HG03571 (cell line): ENCODE measurements at regions not wholly inside any gene's neighbourhood (a gene's known extent, or its start where the extent isn't known, plus 50 kb on each side); places are given as distances from the start of the nearest gene placed in this dataset.
"Not testable (repeated sequence)": the region's sequence is repeated elsewhere in the genome, so short reads cannot be mapped to it uniquely, and the experiment has no call there.

ENCODE experiments used
- ATAC-seq: cut with Tn5 transposase; IDR thresholded peaks from one replicate; pipeline ENCODE4 v1.9.1; 2021; ENCODE audit not compliant: unreplicated experiment

DNA sequence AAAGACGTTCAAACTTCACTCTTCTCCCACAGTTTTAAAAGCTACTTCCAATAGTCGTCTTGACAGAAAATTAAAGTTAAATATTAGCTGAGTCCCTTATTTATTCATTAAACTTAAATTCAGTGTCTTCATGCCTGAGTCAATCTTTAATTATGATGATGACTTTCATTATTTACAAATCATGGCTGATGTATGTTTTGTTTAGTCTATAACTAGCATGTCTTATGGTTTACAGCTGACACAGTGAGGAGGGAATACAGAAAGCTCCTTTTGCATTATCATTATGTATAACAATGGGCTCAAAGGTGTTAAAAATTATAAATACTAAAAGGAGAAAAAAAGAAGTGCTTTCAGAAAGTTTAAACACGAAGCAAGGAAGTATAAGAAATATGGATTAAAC is 1333.1 kb downstream of the CDH8 start:
- no peak for ATAC-seq

DNA sequence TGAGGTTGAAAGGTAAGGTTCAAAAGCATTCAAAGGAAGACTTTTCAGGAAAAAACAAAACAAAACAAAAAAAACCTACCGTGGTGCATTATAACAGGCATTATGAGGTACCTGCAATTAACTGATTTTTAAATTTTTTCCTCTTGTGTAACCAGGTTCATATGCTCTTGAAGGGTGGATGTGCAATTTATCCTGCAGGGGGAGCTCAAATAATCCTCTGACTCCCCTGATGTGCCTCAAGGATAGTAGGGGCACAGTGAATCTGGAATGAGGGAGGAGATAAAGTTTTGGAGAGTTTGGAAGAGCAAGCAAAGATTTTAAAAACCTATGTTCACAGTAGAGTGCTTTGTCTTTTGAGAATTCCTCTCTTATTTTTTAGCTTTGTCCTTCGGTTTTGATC is 1349.4 kb downstream of the CDH8 start:
- no peak for ATAC-seq

DNA sequence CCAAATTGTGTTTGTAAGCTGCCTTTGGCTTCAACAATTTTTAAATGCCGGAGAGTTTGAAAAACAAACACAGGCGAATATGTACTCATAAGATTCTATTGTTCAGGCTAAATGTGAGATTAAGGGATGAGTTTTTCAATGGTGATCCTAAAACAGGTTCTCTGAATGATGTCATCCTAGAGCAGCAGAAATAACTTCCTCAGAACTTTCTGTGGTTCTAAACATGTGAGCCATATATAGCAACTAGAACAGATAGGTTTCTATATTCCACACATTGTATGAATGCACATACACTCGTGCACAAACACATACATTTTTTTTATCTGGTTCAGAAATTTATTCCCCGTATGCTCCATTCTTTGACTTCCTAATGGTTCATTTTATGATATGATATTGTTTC is 1352.2 kb downstream of the CDH8 start:
- ATAC-seq = no peak

DNA sequence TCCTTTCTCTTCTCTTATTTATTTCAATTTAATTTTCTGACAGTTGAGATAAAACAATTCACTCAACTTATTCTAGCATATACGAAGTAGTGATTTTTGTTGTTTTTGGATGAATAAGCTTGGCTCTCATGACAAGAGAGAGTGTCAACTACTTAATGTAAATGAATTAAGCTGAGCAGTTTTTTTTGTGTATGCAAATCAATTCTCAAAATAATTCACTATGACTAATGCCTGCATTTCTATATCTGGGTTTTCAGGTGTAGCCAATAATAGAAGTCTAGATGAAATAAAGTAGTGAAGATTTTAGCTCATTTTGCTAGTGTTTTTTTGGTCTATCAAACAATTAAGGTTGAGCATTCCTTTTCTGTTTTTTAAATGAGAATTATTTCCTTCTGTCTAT is 1354.0 kb downstream of the CDH8 start:
- no peak for ATAC-seq

DNA sequence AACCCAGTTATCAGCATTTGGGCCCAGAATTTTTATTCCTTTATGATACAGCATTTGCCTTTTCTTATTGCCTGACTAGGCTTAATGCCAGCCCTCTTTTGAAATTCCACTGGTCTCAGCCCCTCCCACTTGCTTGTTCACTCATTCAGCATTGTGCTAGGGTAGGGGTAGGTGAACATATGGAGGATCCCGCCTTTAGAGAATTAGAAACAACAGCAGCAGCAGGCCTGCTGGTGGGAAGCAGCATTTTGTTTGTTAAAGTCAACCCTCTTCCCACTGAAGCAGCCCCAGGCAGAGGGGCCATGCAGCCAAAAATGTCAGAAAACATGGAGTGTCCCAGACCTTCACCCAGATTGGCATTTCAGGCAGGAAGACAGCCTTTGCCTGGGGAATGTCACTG is 1355.2 kb downstream of the CDH8 start:
- ATAC-seq = no peak

DNA sequence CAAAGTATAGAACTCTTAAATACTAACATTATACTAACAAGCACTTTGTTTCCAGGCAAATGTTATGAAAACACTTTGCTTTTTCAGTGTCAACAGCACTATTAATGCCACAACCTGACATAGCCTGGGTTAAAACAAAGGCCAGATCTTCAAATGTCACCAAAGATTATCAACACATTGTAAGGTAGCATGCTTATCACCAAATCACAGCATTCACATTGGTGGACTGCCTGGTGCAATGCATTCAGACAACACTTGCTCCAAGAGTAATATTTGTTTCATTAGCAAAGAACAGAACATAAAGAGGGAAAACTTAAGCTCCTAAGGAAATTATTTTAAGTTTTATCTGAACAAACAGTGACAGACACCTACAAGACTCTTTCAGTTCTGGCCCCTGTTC is 1361.2 kb downstream of the CDH8 start:
- no peak for ATAC-seq

DNA sequence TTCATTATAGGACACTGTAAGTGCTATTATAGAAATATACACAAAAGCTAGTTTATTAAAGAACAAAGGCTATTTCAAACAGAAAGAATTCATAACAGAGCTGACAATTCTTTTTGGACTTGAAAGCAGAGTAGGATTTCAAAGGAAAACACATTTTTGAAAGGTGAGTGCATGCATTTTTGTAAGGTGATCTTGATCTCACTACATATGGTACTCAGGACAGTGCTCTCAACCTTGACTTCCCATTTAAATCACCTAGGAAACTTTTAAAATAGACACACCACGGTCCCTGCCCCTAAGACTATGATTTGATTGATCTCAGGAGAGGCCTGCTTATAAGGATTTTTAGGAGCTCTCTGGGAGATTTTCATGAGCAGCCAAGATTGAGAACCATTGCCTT is 1362.0 kb downstream of the CDH8 start:
- ATAC-seq = no peak

DNA sequence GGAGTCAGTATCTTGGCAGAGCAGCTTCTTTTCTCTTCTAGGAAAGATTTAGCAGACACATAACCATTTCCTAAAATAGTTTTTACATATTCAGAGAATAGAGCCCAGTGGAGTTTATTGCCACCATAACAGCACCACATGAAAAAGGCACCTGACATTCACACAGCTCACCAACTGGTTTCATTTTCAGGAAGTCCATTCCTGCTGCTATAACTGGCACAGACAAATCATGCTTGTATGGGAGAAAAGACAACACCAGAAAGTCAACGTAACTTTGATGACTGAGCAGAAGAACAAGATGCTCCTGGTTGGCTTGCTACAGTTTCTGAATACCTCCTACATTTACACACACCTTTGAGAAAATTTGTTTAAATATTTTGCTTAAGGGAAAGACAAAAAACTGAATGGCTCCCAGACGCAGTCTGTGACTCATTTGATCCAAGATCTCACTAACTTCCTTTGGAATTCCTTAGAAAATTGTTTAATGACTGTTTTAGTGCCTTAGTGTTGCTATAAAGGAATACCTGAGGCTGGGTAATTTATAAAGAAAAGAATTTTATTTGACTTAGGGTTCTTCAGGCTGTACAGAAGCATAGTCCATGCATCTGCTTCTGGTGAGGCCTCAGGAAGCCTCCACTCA is 1380.6 kb downstream of the CDH8 start:
- ATAC-seq = no peak

DNA sequence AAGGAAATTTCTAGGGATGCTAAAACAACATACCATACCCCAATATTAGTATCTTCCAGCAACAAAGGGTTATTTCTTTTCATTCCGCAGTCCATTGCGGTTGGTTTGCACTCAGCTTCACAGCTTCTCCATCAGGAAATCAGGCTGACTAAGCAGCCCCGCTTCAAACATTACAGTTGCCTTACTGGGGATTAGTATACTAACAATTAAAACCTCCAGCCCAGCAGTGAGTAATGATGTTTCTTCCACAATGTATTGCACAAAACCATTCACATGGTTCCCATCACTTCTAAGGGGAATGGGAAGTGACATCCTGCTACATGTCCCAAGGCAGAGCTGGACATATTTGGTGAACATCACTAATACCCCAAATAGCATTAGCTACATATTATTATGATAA is 1384.9 kb downstream of the CDH8 start:
- ATAC-seq = no peak

DNA sequence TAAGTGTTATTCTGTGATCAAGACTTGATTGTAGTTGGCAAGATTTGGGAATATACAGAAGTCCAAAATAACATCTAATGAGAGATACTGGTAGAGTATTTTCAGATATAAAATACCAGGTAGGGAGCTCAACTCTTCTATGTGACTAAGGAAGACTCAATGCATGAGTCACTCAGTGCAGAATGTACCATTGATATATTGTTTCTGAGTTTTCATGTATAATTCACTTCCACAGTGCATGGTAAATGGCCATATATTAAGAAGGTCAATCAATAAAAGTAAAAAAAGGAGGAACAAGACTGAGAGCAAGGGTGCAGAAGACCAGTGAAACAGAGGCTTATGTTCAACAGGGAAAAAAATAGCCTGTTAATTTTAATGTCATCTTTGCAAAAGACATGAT is 1387.9 kb downstream of the CDH8 start:
- no peak for ATAC-seq

DNA sequence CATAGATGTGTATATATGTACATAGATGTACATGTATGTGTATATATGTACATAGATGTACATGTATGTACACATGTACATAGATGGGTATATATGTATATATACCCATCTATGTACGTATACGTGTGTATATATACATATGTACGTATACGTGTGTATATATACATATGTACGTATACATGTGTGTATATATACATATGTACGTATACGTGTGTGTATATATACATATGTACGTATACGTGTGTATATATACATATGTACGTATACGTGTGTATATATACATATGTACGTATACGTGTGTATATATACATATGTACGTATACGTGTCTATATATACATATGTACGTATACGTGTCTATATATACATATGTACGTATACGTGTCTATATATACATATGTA is 1388.8 kb downstream of the CDH8 start:
- ATAC-seq = not testable (repeated sequence)

DNA sequence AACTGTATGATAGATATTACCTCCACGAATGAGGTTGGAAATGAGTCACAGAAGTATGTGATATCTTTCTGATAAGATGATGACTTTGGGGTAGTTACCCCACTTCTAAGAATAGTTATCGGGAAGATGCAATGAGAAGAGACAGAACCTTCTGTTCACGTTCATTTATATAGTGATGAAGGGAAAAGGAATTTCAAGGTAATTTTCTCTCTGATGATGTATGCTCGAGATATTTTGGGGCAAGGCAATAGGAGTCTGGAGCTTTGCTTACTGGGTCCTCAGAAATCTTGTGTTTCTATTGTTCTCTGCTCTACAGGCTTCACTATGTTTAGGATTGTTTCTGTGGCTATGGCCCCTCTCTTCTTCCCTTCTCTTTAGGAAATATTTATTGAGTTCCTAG is 1389.6 kb downstream of the CDH8 start:
- ATAC-seq = no peak

DNA sequence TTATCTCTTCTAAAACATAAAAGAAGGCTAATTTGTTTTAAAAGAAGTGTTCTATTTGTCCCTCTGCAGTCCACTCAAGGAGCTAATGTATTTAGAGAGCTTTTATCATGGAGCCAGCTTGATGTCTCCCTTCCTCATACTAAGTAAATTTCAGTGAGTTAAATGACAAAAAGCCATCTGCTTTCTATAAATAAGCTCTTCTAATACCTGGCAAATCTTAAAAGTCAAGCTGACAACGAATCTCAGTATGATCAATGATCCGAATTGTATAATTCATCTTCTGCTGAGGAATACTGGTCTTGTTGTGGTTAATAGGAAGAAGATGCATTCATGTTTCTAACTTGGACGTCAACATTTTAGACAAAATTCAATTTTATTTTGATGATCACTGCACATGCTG is 1390.7 kb downstream of the CDH8 start:
- ATAC-seq = no peak

DNA sequence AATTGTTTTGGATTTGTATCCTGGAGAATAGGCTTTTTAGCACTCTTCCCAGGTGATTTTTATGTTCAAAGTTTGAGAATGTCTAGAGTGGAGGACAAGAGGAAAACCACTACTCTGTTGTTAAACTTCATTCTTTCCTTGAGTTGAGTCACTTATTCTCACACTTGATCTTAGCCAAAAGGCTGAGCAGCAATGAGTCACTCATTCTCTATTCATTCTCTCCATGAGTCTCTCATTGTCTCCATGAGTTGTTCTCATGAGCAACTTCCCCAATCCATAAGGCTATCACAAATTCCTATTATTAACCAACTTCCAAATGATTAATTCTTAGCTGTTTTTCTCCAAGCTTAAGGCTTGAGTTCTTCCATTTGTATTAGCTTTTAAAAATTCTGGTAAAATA is 1393.3 kb downstream of the CDH8 start:
- no peak for ATAC-seq

DNA sequence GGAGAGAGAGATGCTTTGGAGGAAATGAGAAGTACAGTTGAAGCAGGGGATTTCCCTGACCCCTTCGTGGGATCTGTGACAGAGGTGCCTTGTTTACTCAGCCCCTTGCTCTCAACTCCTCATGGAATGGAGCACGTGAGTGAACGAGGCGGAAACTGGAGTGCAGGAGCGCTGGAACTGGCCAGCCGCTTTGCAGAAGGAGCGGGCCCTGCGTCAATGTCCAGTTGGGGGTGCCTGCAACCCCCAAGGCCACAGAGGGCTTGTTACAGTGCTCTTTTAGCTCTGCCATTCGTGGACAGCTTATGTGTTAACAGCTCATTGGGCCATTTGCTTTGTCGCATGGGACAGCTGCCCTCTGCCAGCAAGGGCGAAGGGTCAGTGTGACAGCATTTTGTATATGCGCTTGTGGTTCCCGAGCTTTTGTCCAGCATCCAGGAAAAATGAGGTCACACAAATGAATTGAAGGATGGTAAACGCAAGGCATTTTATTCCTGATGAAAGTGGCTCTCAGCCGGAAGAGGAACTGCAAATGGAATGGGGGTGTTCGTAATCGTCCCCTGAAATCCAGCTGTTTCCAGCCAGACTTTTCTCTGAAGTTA is 1395.1 kb downstream of the CDH8 start:
- no peak for ATAC-seq

DNA sequence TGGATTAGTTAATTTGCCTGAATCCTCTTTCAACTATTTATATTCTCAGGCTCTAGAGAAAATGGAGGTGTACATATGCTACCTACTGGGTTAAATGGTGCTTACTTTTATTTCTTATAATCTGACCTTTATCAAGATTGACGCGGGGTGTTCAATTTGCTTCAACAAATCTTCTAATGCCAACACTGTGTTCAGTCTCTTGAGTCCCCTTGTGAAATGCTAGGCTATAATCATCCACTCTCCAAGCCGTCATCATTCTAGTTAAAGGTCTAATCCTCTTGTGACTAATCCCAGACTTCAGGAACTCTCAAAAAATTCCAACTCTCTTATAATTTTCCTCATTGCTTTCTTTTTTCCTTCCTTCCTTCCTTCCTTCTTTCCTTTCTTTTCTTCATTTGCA is 1396.2 kb downstream of the CDH8 start:
- no peak for ATAC-seq

DNA sequence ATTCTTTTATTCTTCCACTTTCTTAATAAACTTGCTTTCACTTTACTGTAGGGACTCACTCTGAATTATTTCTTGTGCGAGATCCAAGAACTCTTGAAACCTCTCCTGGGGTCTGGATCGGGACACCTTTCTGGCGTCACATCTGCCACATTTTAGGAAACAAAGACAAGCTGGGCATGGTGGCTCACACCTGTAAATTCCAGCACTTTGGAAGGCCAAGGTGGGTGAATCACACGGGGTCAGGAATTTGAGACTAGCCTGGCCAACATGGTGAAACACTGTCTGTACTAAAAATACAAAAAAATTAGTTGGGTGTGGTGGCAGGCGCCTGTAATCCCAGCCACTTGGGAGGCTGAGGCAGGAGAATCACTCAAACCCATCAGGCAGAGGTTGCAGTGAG is 1399.6 kb downstream of the CDH8 start:
- ATAC-seq = not testable (repeated sequence)

DNA sequence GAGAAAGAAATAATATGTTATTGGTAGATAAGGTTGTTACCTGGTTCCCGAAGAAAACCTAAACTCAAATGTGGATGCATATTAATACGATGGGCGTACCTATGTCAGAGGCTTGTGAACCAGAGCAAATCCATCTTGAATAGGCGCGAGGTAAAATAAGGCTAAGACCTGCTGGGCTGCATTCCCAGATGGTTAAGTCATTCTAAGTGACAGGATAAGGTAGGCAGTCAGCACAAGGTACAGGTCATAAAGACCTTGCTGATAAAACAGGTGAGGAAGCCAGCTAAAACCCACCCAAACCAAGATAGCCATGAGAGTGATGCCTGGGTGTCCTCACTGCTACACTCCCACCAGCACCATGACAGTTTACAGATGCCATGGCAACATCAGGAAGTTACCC is 1400.1 kb downstream of the CDH8 start:
- no peak for ATAC-seq

DNA sequence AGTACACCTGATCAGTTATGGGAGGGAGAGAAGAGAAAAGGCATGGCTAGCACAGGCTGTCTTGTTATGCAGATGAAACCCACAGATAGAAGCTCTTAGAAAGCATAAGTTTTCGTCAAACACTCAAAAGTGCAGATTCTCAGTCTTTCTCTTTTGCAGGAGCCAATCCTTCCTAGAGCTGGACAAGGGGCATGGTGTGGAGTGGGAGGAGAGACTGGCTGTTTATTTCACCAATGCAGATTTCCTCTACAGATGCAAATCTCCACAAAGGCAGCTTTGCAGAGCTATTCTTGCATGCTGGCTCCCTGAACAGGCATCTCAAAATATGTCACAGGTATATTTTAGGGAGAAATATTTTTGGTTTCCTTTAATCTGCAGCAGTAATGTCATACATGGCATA is 1400.7 kb downstream of the CDH8 start:
- ATAC-seq = no peak

DNA sequence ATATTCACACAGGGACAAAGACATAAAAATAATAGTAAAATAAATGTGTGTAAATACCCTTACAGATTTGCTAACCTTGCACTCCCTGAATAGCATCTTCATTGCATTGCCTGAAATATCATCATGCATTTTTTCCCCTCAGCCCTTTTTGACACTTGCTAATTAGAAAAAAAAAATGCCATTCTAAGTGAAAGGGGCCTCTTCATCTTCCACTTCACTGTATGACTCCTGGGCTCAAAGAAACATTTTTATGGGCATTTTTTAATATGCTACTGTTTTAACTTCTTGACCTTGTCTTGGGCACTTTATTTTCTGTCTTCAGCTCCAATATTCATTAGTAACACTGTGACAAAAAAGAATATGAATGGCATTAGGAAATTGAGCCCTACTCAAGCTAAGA is 1424.4 kb downstream of the CDH8 start:
- ATAC-seq = no peak

DNA sequence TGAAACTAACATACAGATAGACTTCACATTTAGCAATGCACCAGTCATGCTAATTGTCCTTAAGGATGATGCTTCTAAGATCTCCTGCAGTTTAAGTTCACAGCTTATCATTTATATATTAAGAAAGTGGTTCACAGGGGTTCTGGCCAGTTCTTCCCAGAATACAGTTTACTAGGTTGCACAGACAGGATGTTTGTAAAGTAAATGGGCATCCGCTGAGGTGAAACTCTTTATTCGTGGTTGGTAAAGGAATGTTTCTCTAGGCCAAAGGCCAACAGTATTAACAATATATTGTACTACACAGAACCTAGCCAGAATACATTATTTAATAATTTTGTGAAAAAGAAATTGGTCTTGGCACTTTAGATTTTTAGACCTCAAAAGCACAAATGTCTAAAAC is 1427.3 kb downstream of the CDH8 start:
- no peak for ATAC-seq

DNA sequence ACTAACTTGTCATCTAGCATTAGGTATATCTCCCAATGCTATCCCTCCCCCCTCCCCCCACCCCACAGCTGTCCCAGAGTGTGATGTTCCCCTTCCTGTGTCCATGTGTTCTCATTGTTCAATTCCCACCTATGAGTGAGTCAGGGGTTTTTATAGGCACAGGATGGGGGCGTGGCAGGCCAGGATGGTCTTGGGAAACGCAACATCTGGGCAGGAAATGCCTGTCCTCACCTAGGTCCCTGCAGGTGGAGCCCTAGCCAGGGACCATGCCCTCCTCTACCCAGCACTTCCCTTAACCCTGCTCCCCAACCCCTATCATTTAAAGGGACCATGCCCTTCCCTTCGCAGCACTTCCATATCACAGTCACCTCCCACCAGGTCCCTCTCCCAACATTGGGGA is 1430.6 kb downstream of the CDH8 start:
- not testable (repeated sequence) for ATAC-seq

DNA sequence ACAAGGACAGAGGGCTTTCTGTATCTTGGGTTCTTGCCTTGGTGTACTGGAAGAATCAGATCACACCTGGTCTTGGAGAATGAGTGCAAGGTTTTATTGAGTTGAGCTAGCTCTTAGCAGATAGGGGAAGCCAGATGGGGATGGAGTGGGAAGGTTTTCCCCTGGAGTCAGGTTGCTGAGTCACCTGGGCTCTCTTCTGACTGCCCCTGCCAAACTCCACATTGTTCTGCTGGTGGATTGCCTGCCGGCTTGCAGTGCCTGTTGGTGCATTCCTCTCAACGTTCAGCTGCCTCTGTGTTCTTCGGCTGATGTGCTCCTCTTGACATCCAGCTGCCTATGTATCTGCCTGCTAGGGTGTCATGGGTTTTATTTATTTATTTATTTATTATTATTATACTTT is 1431.1 kb downstream of the CDH8 start:
- ATAC-seq = no peak
